GM23338 (cell line): ENCODE measurements at regions not wholly inside any gene's neighbourhood (a gene's known extent, or its start where the extent isn't known, plus 50 kb on each side); places are given as distances from the start of the nearest gene placed in this dataset.

Source experiments
- ATAC-seq: fragments of 200-7000 bp; cut with Tn5 transposase; 3 replicates; pipeline ENCODE4 v1.9.1; 2020
- DNase-seq: peaks from one replicate; pipeline ENCODE4 v3.0.0-alpha.2; 2015; ENCODE audit warnings: low spot score
- H2AFZ ChIP-seq: fragments of 200-600 bp; sonication (generic); 2 replicates; pipeline ENCODE4 v1.8.0; 2016; ENCODE audit warnings: antibody characterized with exemption, mild to moderate bottlenecking, moderate library complexity
- H3F3A ChIP-seq: fragments of 200-600 bp; sonication (generic); replicated peaks from 2 replicates; pipeline ENCODE4 v1.8.0; 2017; ENCODE audit warnings: antibody characterized with exemption, mixed run types, low read depth
- H3K27ac ChIP-seq: fragments of 200-600 bp; sonication (generic); 2 replicates; pipeline ENCODE4 v1.6.1; 2016; ENCODE audit warnings: low read depth
- H3K27me3 ChIP-seq: fragments of 200-600 bp; sonication (generic); 2 replicates; pipeline ENCODE4 v1.8.0; 2016; ENCODE audit warnings: mild to moderate bottlenecking, mixed run types, moderate library complexity; ENCODE audit not compliant: insufficient read depth
- H3K36me3 ChIP-seq: fragments of 200-600 bp; sonication (generic); 2 replicates; pipeline ENCODE4 v1.8.0; 2016; ENCODE audit warnings: mild to moderate bottlenecking; ENCODE audit not compliant: insufficient read depth
- H3K4me1 ChIP-seq: fragments of 200-600 bp; sonication (generic); 2 replicates; pipeline ENCODE4 v1.8.0; 2016; ENCODE audit warnings: mild to moderate bottlenecking, moderate library complexity; ENCODE audit not compliant: insufficient read depth
- H3K4me2 ChIP-seq: fragments of 200-600 bp; sonication (generic); 2 replicates; pipeline ENCODE4 v1.7.1; 2017; ENCODE audit warnings: mixed run types
- H3K4me3 ChIP-seq: fragments of 200-600 bp; sonication (generic); 2 replicates; pipeline ENCODE4 v1.6.1; 2016; ENCODE audit warnings: mixed run types
- H3K79me2 ChIP-seq: fragments of 200-600 bp; sonication (generic); replicated peaks from 2 replicates; pipeline ENCODE4 v1.8.0; 2017; ENCODE audit warnings: mild to moderate bottlenecking; ENCODE audit not compliant: insufficient read depth
- H3K9me2 ChIP-seq: fragments of 200-600 bp; sonication (generic); 2 replicates; pipeline ENCODE4 v1.8.0; 2017; ENCODE audit not compliant: insufficient read depth
- H4K20me1 ChIP-seq: fragments of 200-600 bp; sonication (generic); replicated peaks from 2 replicates; pipeline ENCODE4 v1.8.0; 2017; ENCODE audit warnings: mild to moderate bottlenecking; ENCODE audit not compliant: insufficient read depth
- H3K27ac Mint-ChIP-seq: 2 replicates; pipeline ENCODE4 v1.8.0; 2020; ENCODE audit warnings: inconsistent platforms, mild to moderate bottlenecking, moderate library complexity, mixed read lengths
- H3K27me3 Mint-ChIP-seq: 3 replicates; pipeline ENCODE4 v1.8.0; 2022; ENCODE audit warnings: low read depth, mild to moderate bottlenecking, moderate library complexity, mixed read lengths, inconsistent platforms; ENCODE audit not compliant: insufficient read depth, poor library complexity
- H3K36me3 Mint-ChIP-seq: 3 replicates; pipeline ENCODE4 v1.8.0; 2021; ENCODE audit warnings: low read depth, mild to moderate bottlenecking, inconsistent platforms, moderate library complexity, mixed read lengths
- H3K4me1 Mint-ChIP-seq: 3 replicates; pipeline ENCODE4 v1.8.0; 2020; ENCODE audit warnings: mild to moderate bottlenecking, inconsistent platforms, mixed read lengths
- H3K4me3 Mint-ChIP-seq: 3 replicates; pipeline ENCODE4 v1.8.0; 2021; ENCODE audit warnings: moderate library complexity, mild to moderate bottlenecking, inconsistent platforms, mixed read lengths
- H3K9me3 Mint-ChIP-seq: 3 replicates; pipeline ENCODE4 v1.8.0; 2020; ENCODE audit warnings: moderate library complexity, mild to moderate bottlenecking, inconsistent platforms, mixed read lengths
- CREB1 ChIP-seq: fragments of 250-450 bp; sonication (Bioruptor Pico); IDR thresholded peaks from 2 replicates; pipeline ENCODE4 v1.5.0; 2020; ENCODE audit warnings: low read depth, mild to moderate bottlenecking, moderate library complexity
- ETS1 ChIP-seq: IDR thresholded peaks from 2 replicates; pipeline ENCODE4 v1.6.1; 2016; ENCODE audit warnings: antibody characterized with exemption
- NANOG ChIP-seq: IDR thresholded peaks from 2 replicates; pipeline ENCODE4 v1.6.1; 2016; ENCODE audit warnings: antibody characterized with exemption, borderline replicate concordance
- POLR2AphosphoS5 ChIP-seq: IDR thresholded peaks from 2 replicates; pipeline ENCODE4 v1.6.1; 2016; ENCODE audit warnings: antibody characterized with exemption, low read depth
- STAT1 ChIP-seq: IDR thresholded peaks from one replicate; pipeline ENCODE4 v1.6.1; 2016; ENCODE audit warnings: antibody characterized with exemption; ENCODE audit not compliant: unreplicated experiment
- ZNF331 ChIP-seq: fragments of 250-450 bp; sonication (Bioruptor Pico); IDR thresholded peaks from 2 replicates; pipeline ENCODE4 v1.5.0; 2020; ENCODE audit warnings: low read depth, mild to moderate bottlenecking, moderate library complexity
- TF ChIP-seq, protein P1 (sequence below), 2 experiments: fragments of 200-600 bp in 1 of 2; sonication (generic) in 1 of 2; conservative IDR thresholded peaks; 2 replicates each; pipeline versions ENCODE4 v1.5.1 to v1.6.1; 2016 to 2017; ENCODE audit warnings: antibody characterized with exemption in 2 of 2, low read depth in 2 of 2, mild to moderate bottlenecking in 2 of 2, moderate library complexity in 1 of 2
- TF ChIP-seq, protein P2 (sequence below): fragments of 250-450 bp; sonication (Bioruptor Pico); IDR thresholded peaks from 2 replicates; pipeline ENCODE4 v1.5.0; 2020; ENCODE audit warnings: mild to moderate bottlenecking, moderate library complexity
- TF ChIP-seq, protein P3 (sequence below): IDR thresholded peaks from one replicate; pipeline ENCODE4 v1.6.1; 2018; ENCODE audit warnings: antibody characterized with exemption; ENCODE audit not compliant: unreplicated experiment

DNA sequence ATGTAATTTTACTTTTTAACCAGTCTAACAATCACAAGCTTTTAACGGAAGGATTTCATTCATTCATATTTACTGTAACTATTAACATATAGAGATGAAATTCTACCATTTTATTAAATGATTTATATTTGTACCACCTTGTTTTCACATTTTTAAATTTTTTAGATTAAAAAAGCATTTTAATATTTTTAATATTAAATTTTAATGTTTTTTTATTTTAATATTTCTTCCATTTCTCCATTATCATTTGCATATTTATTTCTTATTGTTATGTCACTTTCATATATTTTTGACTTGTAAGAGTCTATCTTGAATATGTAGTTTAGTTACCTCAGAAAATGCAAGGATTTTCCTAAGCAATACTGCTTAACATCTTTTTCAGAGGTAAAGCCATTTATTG is 1034.0 kb upstream of the PTPRD start (continued):
- TF ChIP-seq, protein P1, sequence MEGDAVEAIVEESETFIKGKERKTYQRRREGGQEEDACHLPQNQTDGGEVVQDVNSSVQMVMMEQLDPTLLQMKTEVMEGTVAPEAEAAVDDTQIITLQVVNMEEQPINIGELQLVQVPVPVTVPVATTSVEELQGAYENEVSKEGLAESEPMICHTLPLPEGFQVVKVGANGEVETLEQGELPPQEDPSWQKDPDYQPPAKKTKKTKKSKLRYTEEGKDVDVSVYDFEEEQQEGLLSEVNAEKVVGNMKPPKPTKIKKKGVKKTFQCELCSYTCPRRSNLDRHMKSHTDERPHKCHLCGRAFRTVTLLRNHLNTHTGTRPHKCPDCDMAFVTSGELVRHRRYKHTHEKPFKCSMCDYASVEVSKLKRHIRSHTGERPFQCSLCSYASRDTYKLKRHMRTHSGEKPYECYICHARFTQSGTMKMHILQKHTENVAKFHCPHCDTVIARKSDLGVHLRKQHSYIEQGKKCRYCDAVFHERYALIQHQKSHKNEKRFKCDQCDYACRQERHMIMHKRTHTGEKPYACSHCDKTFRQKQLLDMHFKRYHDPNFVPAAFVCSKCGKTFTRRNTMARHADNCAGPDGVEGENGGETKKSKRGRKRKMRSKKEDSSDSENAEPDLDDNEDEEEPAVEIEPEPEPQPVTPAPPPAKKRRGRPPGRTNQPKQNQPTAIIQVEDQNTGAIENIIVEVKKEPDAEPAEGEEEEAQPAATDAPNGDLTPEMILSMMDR (conservative IDR thresholded peaks at IDR 0.05; ENCODE audit: low read depth in 2 of 2): no peak
- TF ChIP-seq NANOG: no peak
- TF ChIP-seq, protein P2, sequence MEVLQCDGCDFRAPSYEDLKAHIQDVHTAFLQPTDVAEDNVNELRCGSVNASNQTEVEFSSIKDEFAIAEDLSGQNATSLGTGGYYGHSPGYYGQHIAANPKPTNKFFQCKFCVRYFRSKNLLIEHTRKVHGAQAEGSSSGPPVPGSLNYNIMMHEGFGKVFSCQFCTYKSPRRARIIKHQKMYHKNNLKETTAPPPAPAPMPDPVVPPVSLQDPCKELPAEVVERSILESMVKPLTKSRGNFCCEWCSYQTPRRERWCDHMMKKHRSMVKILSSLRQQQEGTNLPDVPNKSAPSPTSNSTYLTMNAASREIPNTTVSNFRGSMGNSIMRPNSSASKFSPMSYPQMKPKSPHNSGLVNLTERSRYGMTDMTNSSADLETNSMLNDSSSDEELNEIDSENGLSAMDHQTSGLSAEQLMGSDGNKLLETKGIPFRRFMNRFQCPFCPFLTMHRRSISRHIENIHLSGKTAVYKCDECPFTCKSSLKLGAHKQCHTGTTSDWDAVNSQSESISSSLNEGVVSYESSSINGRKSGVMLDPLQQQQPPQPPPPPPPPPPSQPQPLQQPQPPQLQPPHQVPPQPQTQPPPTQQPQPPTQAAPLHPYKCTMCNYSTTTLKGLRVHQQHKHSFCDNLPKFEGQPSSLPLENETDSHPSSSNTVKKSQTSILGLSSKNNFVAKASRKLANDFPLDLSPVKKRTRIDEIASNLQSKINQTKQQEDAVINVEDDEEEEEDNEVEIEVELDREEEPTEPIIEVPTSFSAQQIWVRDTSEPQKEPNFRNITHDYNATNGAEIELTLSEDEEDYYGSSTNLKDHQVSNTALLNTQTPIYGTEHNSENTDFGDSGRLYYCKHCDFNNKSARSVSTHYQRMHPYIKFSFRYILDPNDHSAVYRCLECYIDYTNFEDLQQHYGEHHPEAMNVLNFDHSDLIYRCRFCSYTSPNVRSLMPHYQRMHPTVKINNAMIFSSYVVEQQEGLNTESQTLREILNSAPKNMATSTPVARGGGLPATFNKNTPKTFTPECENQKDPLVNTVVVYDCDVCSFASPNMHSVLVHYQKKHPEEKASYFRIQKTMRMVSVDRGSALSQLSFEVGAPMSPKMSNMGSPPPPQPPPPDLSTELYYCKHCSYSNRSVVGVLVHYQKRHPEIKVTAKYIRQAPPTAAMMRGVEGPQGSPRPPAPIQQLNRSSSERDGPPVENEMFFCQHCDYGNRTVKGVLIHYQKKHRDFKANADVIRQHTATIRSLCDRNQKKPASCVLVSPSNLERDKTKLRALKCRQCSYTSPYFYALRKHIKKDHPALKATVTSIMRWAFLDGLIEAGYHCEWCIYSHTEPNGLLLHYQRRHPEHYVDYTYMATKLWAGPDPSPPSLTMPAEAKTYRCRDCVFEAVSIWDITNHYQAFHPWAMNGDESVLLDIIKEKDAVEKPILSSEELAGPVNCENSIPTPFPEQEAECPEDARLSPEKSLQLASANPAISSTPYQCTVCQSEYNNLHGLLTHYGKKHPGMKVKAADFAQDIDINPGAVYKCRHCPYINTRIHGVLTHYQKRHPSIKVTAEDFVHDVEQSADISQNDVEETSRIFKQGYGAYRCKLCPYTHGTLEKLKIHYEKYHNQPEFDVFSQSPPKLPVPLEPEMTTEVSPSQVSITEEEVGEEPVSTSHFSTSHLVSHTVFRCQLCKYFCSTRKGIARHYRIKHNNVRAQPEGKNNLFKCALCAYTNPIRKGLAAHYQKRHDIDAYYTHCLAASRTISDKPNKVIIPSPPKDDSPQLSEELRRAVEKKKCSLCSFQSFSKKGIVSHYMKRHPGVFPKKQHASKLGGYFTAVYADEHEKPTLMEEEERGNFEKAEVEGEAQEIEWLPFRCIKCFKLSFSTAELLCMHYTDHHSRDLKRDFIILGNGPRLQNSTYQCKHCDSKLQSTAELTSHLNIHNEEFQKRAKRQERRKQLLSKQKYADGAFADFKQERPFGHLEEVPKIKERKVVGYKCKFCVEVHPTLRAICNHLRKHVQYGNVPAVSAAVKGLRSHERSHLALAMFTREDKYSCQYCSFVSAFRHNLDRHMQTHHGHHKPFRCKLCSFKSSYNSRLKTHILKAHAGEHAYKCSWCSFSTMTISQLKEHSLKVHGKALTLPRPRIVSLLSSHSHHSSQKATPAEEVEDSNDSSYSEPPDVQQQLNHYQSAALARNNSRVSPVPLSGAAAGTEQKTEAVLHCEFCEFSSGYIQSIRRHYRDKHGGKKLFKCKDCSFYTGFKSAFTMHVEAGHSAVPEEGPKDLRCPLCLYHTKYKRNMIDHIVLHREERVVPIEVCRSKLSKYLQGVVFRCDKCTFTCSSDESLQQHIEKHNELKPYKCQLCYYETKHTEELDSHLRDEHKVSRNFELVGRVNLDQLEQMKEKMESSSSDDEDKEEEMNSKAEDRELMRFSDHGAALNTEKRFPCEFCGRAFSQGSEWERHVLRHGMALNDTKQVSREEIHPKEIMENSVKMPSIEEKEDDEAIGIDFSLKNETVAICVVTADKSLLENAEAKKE (CRISPR knock-in tag): no peak

GRCh38 chr9:11653867-11654266 is 1039.3 kb upstream of the TYRP1 start:
- ATAC-seq: no peak
- no peaks in the 10 kb centered on the region for H3K4me1 Mint-ChIP-seq
- H3K27me3 Mint-ChIP-seq: no peaks in the 10 kb centered on the region
- H3K36me3 ChIP-seq: no peaks in the 10 kb centered on the region
- H3F3A ChIP-seq: no peaks in the 10 kb centered on the region
- H3K4me3 ChIP-seq: no peak overlapping the region
- no peak overlapping the region for H3K4me2 ChIP-seq
- H3K27me3 ChIP-seq: no peaks in the 10 kb centered on the region
- no peaks in the 10 kb centered on the region for H3K79me2 ChIP-seq
- H2AFZ ChIP-seq: no peak overlapping the region
- H3K9me3 Mint-ChIP-seq: no peaks in the 10 kb centered on the region
- H3K4me3 Mint-ChIP-seq: no peak overlapping the region
- no peaks in the 10 kb centered on the region for H4K20me1 ChIP-seq
- no peak for DNase-seq
- H3K27ac ChIP-seq: no peak overlapping the region
- no peaks in the 10 kb centered on the region for H3K36me3 Mint-ChIP-seq
- H3K27ac Mint-ChIP-seq: no peak overlapping the region
- H3K4me1 ChIP-seq: no peaks in the 10 kb centered on the region
- H3K9me2 ChIP-seq: no peaks in the 10 kb centered on the region
- TF ChIP-seq STAT1 (no peak), ETS1 (no peak), CREB1 (CRISPR knock-in tag) (no peak), ZNF331 (no peak), POLR2AphosphoS5 (no peak)
- TF ChIP-seq, protein P3, sequence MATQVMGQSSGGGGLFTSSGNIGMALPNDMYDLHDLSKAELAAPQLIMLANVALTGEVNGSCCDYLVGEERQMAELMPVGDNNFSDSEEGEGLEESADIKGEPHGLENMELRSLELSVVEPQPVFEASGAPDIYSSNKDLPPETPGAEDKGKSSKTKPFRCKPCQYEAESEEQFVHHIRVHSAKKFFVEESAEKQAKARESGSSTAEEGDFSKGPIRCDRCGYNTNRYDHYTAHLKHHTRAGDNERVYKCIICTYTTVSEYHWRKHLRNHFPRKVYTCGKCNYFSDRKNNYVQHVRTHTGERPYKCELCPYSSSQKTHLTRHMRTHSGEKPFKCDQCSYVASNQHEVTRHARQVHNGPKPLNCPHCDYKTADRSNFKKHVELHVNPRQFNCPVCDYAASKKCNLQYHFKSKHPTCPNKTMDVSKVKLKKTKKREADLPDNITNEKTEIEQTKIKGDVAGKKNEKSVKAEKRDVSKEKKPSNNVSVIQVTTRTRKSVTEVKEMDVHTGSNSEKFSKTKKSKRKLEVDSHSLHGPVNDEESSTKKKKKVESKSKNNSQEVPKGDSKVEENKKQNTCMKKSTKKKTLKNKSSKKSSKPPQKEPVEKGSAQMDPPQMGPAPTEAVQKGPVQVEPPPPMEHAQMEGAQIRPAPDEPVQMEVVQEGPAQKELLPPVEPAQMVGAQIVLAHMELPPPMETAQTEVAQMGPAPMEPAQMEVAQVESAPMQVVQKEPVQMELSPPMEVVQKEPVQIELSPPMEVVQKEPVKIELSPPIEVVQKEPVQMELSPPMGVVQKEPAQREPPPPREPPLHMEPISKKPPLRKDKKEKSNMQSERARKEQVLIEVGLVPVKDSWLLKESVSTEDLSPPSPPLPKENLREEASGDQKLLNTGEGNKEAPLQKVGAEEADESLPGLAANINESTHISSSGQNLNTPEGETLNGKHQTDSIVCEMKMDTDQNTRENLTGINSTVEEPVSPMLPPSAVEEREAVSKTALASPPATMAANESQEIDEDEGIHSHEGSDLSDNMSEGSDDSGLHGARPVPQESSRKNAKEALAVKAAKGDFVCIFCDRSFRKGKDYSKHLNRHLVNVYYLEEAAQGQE: no peak
